HL-60 (cell line): ENCODE measurements at regions not wholly inside any gene's neighbourhood (a gene's known extent, or its start where the extent isn't known, plus 50 kb on each side); places are given as distances from the start of the nearest gene placed in this dataset.

Source experiments
- CTCF ChIP-seq: IDR thresholded peaks from one replicate; pipeline ENCODE4 v1.5.1; 2011; ENCODE audit warnings: low read length, control low read depth, inconsistent platforms; ENCODE audit not compliant: insufficient read depth
- GABPA ChIP-seq: IDR thresholded peaks from 2 replicates; pipeline ENCODE4 v1.6.1; 2012; ENCODE audit warnings: low read depth
- POLR2AphosphoS5 ChIP-seq: IDR thresholded peaks from 2 replicates; pipeline ENCODE4 v1.6.1; 2012; ENCODE audit warnings: low read depth
- REST ChIP-seq: IDR thresholded peaks from 2 replicates; pipeline ENCODE4 v1.6.1; 2012; ENCODE audit warnings: low read depth; ENCODE audit not compliant: insufficient replicate concordance

GRCh38 chr1:25020173-25020845, 90.2 kb upstream of the RUNX3 start:
- TF ChIP-seq CTCF, result no peak
- TF ChIP-seq REST, result no peak
- no peak for TF ChIP-seq POLR2AphosphoS5
- TF ChIP-seq GABPA, result no peak
